HEK293T (cell line): ENCODE measurements at regions not wholly inside any gene's neighbourhood (a gene's known extent, or its start where the extent isn't known, plus 50 kb on each side); places are given as distances from the start of the nearest gene placed in this dataset.

Experiments used
- ARNT ChIP-seq: fragments of 450-650 bp; IDR thresholded peaks from 2 replicates; pipeline ENCODE4 v1.6.1; 2017; ENCODE audit warnings: mild to moderate bottlenecking
- ELF4 ChIP-seq: fragments of 450-650 bp; IDR thresholded peaks from 2 replicates; pipeline ENCODE4 v1.6.1; 2017; ENCODE audit warnings: antibody characterized with exemption
- FOXA1 ChIP-seq: fragments of 450-650 bp; IDR thresholded peaks from 2 replicates; pipeline ENCODE4 v1.6.1; 2016; ENCODE audit warnings: mild to moderate bottlenecking
- FOXK2 ChIP-seq: fragments of 450-650 bp; IDR thresholded peaks from 2 replicates; pipeline ENCODE4 v1.6.1; 2016; ENCODE audit warnings: mild to moderate bottlenecking
- FOXM1 ChIP-seq: fragments of 450-650 bp; IDR thresholded peaks from 2 replicates; pipeline ENCODE4 v1.6.1; 2017; ENCODE audit warnings: mild to moderate bottlenecking, borderline replicate concordance
- HDGF ChIP-seq: fragments of 450-650 bp; IDR thresholded peaks from 2 replicates; pipeline ENCODE4 v1.6.1; 2017; ENCODE audit warnings: antibody characterized with exemption, borderline replicate concordance
- NFRKB ChIP-seq: fragments of 450-650 bp; IDR thresholded peaks from 2 replicates; pipeline ENCODE4 v1.6.1; 2016; ENCODE audit warnings: mild to moderate bottlenecking, moderate library complexity
- PKNOX1 ChIP-seq: fragments of 450-650 bp; IDR thresholded peaks from 2 replicates; pipeline ENCODE4 v1.6.1; 2016
- SP1 ChIP-seq: fragments of 450-650 bp; IDR thresholded peaks from 2 replicates; pipeline ENCODE4 v1.6.1; 2017
- ZNF384 ChIP-seq: fragments of 450-650 bp; IDR thresholded peaks from 2 replicates; pipeline ENCODE4 v1.6.1; 2016

- TF ChIP-seq HDGF (no peak), ARNT (no peak), FOXM1 (no peak), SP1 (no peak), NFRKB (no peak), ZNF384 (no peak), FOXA1 (no peak), PKNOX1 (no peak), ELF4 (no peak), FOXK2 (no peak)
Observed at GRCh38 chr17:52227926-52228325, 69.4 kb upstream of the CA10 start.
